ENCODE measurements at regions not wholly inside any gene's neighbourhood (a gene's known extent, or its start where the extent isn't known, plus 50 kb on each side); places are given as distances from the start of the nearest gene placed in this dataset.

DNA sequence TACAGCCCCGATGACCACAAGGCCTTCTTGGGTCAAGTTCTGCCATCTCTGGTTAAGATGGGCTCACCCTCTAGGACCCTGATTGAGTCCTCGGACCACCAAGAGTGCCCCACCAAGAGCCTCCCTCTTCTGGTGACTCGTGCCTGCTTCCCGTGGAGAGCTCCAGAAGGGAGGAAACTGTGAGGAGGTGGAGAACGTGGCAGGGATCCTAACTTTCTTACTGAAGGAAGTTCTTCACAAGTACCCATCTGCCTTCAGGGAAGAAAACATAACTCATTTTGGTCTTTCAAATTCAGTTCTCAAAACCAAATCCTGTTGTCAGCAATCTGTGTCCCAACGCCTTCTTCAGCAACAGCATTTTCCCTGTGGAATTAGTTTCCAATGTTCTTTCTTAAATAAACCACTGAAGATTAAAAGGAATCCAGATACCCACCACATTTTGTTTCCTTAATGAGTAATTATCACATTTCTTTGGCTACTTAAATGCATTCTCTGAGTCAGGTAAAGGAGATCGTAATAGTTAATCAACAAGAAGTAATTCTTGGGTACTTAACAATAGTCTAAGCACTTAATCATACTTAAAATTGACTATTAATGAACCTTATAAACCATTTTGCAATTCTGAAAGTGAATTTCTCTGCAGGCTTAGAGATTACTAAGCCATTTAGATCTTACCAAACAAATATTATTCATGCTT, 185.8 kb upstream of the SGK1 start:
- no peak for TF ChIP-seq EZH2phosphoT487 (IDR thresholded peaks at IDR 0.05; ENCODE audit: borderline replicate concordance, low read length)
- TF ChIP-seq, protein P1, sequence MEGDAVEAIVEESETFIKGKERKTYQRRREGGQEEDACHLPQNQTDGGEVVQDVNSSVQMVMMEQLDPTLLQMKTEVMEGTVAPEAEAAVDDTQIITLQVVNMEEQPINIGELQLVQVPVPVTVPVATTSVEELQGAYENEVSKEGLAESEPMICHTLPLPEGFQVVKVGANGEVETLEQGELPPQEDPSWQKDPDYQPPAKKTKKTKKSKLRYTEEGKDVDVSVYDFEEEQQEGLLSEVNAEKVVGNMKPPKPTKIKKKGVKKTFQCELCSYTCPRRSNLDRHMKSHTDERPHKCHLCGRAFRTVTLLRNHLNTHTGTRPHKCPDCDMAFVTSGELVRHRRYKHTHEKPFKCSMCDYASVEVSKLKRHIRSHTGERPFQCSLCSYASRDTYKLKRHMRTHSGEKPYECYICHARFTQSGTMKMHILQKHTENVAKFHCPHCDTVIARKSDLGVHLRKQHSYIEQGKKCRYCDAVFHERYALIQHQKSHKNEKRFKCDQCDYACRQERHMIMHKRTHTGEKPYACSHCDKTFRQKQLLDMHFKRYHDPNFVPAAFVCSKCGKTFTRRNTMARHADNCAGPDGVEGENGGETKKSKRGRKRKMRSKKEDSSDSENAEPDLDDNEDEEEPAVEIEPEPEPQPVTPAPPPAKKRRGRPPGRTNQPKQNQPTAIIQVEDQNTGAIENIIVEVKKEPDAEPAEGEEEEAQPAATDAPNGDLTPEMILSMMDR (IDR thresholded peaks at IDR 0.05; ENCODE audit: low read depth, low read length, poor library complexity, severe bottlenecking): no peak
- Histone ChIP-seq H3K79me2 (ENCODE audit: control insufficient read depth, low read length) (no peaks in the 10 kb centered on the region), H3K9me2 (replicated peaks; ENCODE audit: control insufficient read depth, low read length) (no peaks in the 10 kb centered on the region), H4K20me1 (ENCODE audit: control insufficient read depth, insufficient read depth, low read depth, low read length) (no peaks in the 10 kb centered on the region), H3K4me1 (ENCODE audit: control insufficient read depth, low read length) (no peaks in the 10 kb centered on the region), H3K9me3 (ENCODE audit: control insufficient read depth, insufficient read depth, low read length) (no peaks in the 10 kb centered on the region), H3K4me3 (ENCODE audit: low read length) (no peak overlapping the region), H3K4me2 (ENCODE audit: low read length) (no peak overlapping the region), H3K36me3 (ENCODE audit: control insufficient read depth, low read length) (no peaks in the 10 kb centered on the region), H3K27ac (ENCODE audit: low read depth, low read length) (no peak overlapping the region), H3K27me3 (ENCODE audit: control insufficient read depth, low read length) (no peaks in the 10 kb centered on the region), H3F3A (ENCODE audit: control insufficient read depth, insufficient read depth) (no peaks in the 10 kb centered on the region)

DNA sequence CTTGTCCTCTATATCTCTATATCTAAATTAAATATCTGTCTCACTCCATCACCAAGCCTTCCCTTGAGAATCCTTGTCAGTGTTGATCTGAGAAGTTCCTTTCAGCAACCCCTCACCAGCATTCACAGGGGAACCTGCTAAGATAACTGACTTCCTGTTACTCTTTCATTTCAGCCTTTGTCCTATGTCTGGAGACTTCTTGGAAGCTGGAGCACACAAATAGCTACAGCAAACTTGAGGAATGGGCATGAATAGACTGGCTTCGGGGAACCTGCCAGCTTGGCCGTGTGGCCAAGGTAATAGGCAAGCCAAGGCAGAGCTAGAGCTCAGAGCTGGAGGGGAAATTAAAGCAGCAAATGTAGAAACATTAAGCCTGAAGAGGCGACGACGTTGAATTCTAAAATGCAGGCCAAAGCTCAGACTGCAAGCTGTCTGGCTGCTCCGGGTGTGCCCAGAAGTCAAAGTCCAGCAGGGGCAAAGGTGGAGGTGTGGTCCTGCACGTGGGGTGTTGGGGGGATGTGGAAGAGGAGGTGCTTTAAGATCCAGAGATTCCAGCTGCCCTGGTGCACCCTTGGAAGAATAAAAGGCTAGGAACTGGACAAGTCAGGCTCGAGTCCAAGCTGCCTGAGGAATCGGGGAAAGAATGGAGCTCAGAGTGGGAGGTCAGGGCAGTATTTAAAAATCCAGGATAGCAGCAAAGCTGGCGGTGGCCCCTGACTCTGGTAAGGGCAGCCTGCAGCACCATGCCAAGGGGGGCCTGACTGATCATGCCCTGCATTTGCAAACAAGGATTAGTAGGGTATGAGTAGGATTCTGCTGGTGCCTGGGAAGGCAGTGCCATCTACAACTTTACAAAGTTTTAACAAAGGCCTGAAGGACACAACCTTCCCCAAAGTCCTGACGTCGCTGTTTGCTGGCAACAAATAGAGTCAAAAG, 185.0 kb upstream of the SGK1 start:
- TF ChIP-seq EZH2phosphoT487 (IDR thresholded peaks at IDR 0.05; ENCODE audit: borderline replicate concordance, low read length): no peak
- TF ChIP-seq, protein P1 (IDR thresholded peaks at IDR 0.05; ENCODE audit: low read depth, low read length, poor library complexity, severe bottlenecking): no peak
- Histone ChIP-seq H3K27ac (ENCODE audit: low read depth, low read length) (no peak overlapping the region), H3K27me3 (ENCODE audit: control insufficient read depth, low read length) (no peaks in the 10 kb centered on the region), H3K4me2 (ENCODE audit: low read length) (no peak overlapping the region), H3K79me2 (ENCODE audit: control insufficient read depth, low read length) (no peaks in the 10 kb centered on the region), H3K9me3 (ENCODE audit: control insufficient read depth, insufficient read depth, low read length) (no peaks in the 10 kb centered on the region), H3K9me2 (replicated peaks; ENCODE audit: control insufficient read depth, low read length) (no peaks in the 10 kb centered on the region), H3K4me1 (ENCODE audit: control insufficient read depth, low read length) (no peaks in the 10 kb centered on the region), H3K36me3 (ENCODE audit: control insufficient read depth, low read length) (no peaks in the 10 kb centered on the region), H3F3A (ENCODE audit: control insufficient read depth, insufficient read depth) (no peaks in the 10 kb centered on the region), H4K20me1 (ENCODE audit: control insufficient read depth, insufficient read depth, low read depth, low read length) (no peaks in the 10 kb centered on the region), H3K4me3 (ENCODE audit: low read length) (no peak overlapping the region)

DNA sequence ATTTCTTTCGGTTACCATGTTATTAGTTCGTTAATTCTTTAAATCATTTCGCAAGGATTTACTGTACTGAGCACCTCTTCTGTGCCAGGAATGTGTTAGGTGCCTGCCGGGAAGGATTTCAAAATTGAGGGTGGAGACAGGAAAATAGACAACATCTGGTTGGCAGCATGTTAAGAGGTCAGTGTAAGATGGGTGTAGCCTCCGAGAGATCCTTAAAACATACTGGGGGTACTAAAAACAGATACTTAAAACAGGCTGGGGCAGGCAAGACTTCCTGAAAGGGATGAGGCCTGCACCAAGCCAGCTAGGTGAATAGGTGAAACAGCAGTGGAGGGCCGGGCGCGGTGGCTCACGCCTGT, 178.0 kb upstream of the SGK1 start:
- Histone ChIP-seq H3K9me2 (replicated peaks; ENCODE audit: control insufficient read depth, low read length) (no peaks in the 10 kb centered on the region), H3K27ac (ENCODE audit: low read depth, low read length) (no peak overlapping the region), H3K4me1 (ENCODE audit: control insufficient read depth, low read length) (no peaks in the 10 kb centered on the region), H3K4me2 (ENCODE audit: low read length) (no peak overlapping the region), H4K20me1 (ENCODE audit: control insufficient read depth, insufficient read depth, low read depth, low read length) (no peaks in the 10 kb centered on the region), H3K4me3 (ENCODE audit: low read length) (no peak overlapping the region), H3K9me3 (ENCODE audit: control insufficient read depth, insufficient read depth, low read length) (no peaks in the 10 kb centered on the region), H3F3A (ENCODE audit: control insufficient read depth, insufficient read depth) (no peaks in the 10 kb centered on the region), H3K27me3 (ENCODE audit: control insufficient read depth, low read length) (no peaks in the 10 kb centered on the region), H3K79me2 (ENCODE audit: control insufficient read depth, low read length) (no peaks in the 10 kb centered on the region), H3K36me3 (ENCODE audit: control insufficient read depth, low read length) (no peaks in the 10 kb centered on the region)
- TF ChIP-seq, protein P1 (IDR thresholded peaks at IDR 0.05; ENCODE audit: low read depth, low read length, poor library complexity, severe bottlenecking): no peak
- TF ChIP-seq EZH2phosphoT487 (IDR thresholded peaks at IDR 0.05; ENCODE audit: borderline replicate concordance, low read length): no peak

Measured in DOHH2 (cell line).